ENCODE measurements at regions not wholly inside any gene's neighbourhood (a gene's known extent, or its start where the extent isn't known, plus 50 kb on each side); places are given as distances from the start of the nearest gene placed in this dataset.
"Not testable (repeated sequence)": the region's sequence is repeated elsewhere in the genome, so short reads cannot be mapped to it uniquely, and the experiment has no call there.

DNA sequence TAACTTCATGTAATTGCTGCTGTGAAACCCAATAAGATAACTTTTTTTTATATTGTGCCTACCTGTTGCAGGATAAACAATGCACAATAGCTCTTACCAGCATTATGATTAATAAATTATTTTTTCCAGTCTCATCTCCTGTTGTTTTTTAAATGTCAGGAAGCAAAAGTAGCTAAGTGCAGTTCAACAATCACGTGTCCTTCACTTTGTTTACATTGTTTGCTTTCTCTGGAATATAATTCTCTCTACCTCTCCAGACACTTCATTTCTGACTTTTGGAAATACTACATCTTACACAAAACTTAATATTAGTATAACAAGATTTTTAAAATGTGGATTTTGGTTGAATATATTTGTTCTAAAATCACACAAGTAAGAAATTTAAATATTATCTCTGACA, 1359.4 kb downstream of the SLITRK1 start:
- no peak overlapping the region for H3K4me3 ChIP-seq (ENCODE audit: low read length)
- no peak overlapping the region for H3K9ac ChIP-seq (ENCODE audit: low read depth, low read length)
- no peaks in the 10 kb centered on the region for H3K27me3 ChIP-seq (ENCODE audit: control insufficient read depth, insufficient read depth, low read length)
- H3K4me1 ChIP-seq (ENCODE audit: control insufficient read depth, insufficient read depth, low read length), result no peaks in the 10 kb centered on the region
- no peaks in the 10 kb centered on the region for H3K9me3 ChIP-seq (replicated peaks; ENCODE audit: low read length)
- no peaks in the 10 kb centered on the region for H3K36me3 ChIP-seq (ENCODE audit: insufficient read depth, low read length)
- H3K4me2 ChIP-seq (ENCODE audit: low read length), result no peak overlapping the region

DNA sequence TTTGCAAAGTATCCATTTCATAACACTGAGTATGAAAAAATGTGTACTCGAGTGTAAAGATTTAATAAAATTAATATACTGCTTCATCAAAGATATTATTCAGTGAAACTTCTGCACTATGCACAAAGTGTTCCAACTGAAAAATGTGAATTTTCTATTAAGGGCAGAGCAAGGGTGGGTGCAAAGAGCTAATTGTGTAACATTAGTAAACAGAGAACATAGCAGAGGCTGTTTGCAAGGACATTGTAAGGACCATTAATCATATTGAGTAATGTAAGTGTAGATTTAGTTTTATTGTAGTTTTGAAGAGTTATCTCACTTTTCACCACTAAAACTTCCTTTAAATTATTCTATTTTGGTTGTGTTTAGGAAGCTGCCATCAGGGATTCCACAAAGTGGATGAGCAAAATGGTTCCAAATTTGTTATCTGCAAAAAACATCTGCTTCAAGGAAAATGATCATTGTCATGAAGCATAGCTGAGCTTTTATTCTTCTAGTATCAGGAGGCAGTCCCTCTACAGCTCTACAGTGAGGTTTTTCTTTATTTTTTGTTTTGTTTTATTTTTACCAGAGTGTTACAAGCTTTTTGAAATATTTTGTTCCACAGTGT, 1375.4 kb downstream of the SLITRK1 start:
- no peak overlapping the region for H3K4me3 ChIP-seq (ENCODE audit: low read length)
- no peaks in the 10 kb centered on the region for H3K9me3 ChIP-seq (replicated peaks; ENCODE audit: low read length)
- no peaks in the 10 kb centered on the region for H3K36me3 ChIP-seq (ENCODE audit: insufficient read depth, low read length)
- H3K27me3 ChIP-seq (ENCODE audit: control insufficient read depth, insufficient read depth, low read length), result no peaks in the 10 kb centered on the region
- no peaks in the 10 kb centered on the region for H3K4me1 ChIP-seq (ENCODE audit: control insufficient read depth, insufficient read depth, low read length)
- H3K4me2 ChIP-seq (ENCODE audit: low read length), result no peak overlapping the region
- no peak overlapping the region for H3K9ac ChIP-seq (ENCODE audit: low read depth, low read length)

DNA sequence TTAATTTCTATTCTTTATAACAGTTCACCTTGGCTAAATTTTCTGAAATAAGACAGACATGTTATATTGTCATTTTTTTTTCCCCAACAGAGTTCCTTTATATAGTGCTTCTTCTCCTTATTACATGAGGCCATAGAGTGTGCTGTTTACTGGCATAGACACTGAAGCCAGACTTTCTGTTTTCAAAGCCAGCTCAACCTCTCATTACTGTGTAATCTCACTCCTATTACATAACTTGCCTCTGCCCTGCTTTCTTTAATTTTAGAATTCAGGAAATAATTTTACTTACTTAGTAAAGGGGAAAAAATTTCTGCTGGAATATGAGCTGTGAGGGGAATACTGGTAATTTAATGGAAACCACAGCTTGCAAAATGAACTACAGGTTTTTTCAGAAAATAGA, 1380.4 kb downstream of the SLITRK1 start:
- no peaks in the 10 kb centered on the region for H3K9me3 ChIP-seq (replicated peaks; ENCODE audit: low read length)
- no peaks in the 10 kb centered on the region for H3K4me1 ChIP-seq (ENCODE audit: control insufficient read depth, insufficient read depth, low read length)
- H3K4me2 ChIP-seq (ENCODE audit: low read length), result no peak overlapping the region
- no peak overlapping the region for H3K9ac ChIP-seq (ENCODE audit: low read depth, low read length)
- no peaks in the 10 kb centered on the region for H3K36me3 ChIP-seq (ENCODE audit: insufficient read depth, low read length)
- no peaks in the 10 kb centered on the region for H3K27me3 ChIP-seq (ENCODE audit: control insufficient read depth, insufficient read depth, low read length)
- H3K4me3 ChIP-seq (ENCODE audit: low read length), result no peak overlapping the region

- Histone ChIP-seq H3K9me3 (replicated peaks; ENCODE audit: low read length) (peaks cover 3% of the 10 kb centered on the region), H3K36me3 (ENCODE audit: insufficient read depth, low read length) (no peaks in the 10 kb centered on the region), H3K4me3 (ENCODE audit: low read length) (no peak overlapping the region), H3K4me2 (ENCODE audit: low read length) (no peak overlapping the region), H3K4me1 (ENCODE audit: control insufficient read depth, insufficient read depth, low read length) (no peaks in the 10 kb centered on the region), H3K27me3 (ENCODE audit: control insufficient read depth, insufficient read depth, low read length) (no peaks in the 10 kb centered on the region), H3K9ac (ENCODE audit: low read depth, low read length) (no peak overlapping the region)
Measured at GRCh38 chr13:82480415-82480814, 1401.9 kb downstream of the SLITRK1 start.

DNA sequence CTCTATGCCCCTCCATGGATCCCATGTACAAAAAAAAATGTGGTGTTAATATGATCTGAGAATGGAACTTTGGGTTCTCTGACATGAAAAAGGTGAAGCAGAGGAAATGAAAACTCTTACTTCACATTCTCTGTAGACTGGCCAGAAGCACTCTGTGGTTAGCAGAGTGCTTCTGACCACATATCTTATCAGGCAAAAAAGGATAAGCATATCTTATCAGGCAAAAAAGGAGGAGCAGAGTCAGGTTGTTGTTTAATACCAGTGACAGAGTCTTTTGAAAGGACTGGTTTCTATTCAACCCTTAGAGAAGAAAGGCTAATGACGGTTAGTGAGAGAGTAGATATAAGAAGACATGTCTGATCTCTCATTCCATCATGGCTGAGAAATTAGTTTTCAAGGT, 1404.8 kb downstream of the SLITRK1 start:
- Histone ChIP-seq H3K36me3 (ENCODE audit: insufficient read depth, low read length) (no peaks in the 10 kb centered on the region), H3K9me3 (replicated peaks; ENCODE audit: low read length) (no peaks in the 10 kb centered on the region), H3K4me3 (ENCODE audit: low read length) (no peak overlapping the region), H3K4me1 (ENCODE audit: control insufficient read depth, insufficient read depth, low read length) (no peaks in the 10 kb centered on the region), H3K4me2 (ENCODE audit: low read length) (no peak overlapping the region), H3K27me3 (ENCODE audit: control insufficient read depth, insufficient read depth, low read length) (no peaks in the 10 kb centered on the region), H3K9ac (ENCODE audit: low read depth, low read length) (no peak overlapping the region)

- H3K27me3 ChIP-seq (ENCODE audit: control insufficient read depth, insufficient read depth, low read length), result no peaks in the 10 kb centered on the region
Measured at GRCh38 chr13:82467626-82468025, 1414.6 kb downstream of the SLITRK1 start.

GRCh38 chr13:82459575-82459974, 1422.7 kb downstream of the SLITRK1 start:
- H3K9ac ChIP-seq (ENCODE audit: low read depth, low read length); H3K4me2 ChIP-seq (ENCODE audit: low read length); H3K36me3 ChIP-seq (ENCODE audit: insufficient read depth, low read length); H3K4me1 ChIP-seq (ENCODE audit: control insufficient read depth, insufficient read depth, low read length); H3K9me3 ChIP-seq (replicated peaks; ENCODE audit: low read length); H3K27me3 ChIP-seq (ENCODE audit: control insufficient read depth, insufficient read depth, low read length); H3K4me3 ChIP-seq (ENCODE audit: low read length): not testable (repeated sequence)

More at GRCh38 chr13:82467626-82468025, 1414.6 kb downstream of the SLITRK1 start:
- no peaks in the 10 kb centered on the region for H3K36me3 ChIP-seq (ENCODE audit: insufficient read depth, low read length)
- peaks cover 7% of the 10 kb centered on the region for H3K9me3 ChIP-seq (replicated peaks; ENCODE audit: low read length)
- H3K4me2 ChIP-seq (ENCODE audit: low read length), result no peak overlapping the region
- H3K9ac ChIP-seq (ENCODE audit: low read depth, low read length), result no peak overlapping the region
- H3K4me3 ChIP-seq (ENCODE audit: low read length), result no peak overlapping the region
- no peaks in the 10 kb centered on the region for H3K4me1 ChIP-seq (ENCODE audit: control insufficient read depth, insufficient read depth, low read length)

DNA sequence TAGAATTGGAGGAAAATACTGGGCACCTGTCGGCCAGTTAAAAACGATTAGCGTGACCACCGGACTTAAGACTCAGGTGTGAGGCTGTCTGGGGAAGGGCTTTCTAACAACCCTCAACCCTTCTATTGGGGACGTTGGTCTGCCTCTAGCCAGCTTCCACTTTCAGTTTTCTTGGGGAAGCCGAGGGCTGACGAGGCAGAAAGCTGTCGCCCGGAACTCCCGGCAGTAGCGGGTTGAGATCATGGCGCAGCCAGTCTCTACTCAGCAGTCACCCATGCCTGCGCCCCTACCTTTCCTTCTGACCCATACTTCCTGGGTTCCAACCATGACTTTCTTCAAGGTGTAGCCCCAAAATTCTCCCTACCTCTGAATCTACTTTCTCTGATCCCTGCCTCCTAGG, 1424.1 kb downstream of the SLITRK1 start:
- H3K36me3 ChIP-seq (ENCODE audit: insufficient read depth, low read length), result no peaks in the 10 kb centered on the region
- H3K4me2 ChIP-seq (ENCODE audit: low read length), result no peak overlapping the region
- no peaks in the 10 kb centered on the region for H3K4me1 ChIP-seq (ENCODE audit: control insufficient read depth, insufficient read depth, low read length)
- H3K4me3 ChIP-seq (ENCODE audit: low read length), result no peak overlapping the region
- no peaks in the 10 kb centered on the region for H3K27me3 ChIP-seq (ENCODE audit: control insufficient read depth, insufficient read depth, low read length)
- H3K9me3 ChIP-seq (replicated peaks; ENCODE audit: low read length), result peaks cover 3% of the 10 kb centered on the region
- no peak overlapping the region for H3K9ac ChIP-seq (ENCODE audit: low read depth, low read length)

DNA sequence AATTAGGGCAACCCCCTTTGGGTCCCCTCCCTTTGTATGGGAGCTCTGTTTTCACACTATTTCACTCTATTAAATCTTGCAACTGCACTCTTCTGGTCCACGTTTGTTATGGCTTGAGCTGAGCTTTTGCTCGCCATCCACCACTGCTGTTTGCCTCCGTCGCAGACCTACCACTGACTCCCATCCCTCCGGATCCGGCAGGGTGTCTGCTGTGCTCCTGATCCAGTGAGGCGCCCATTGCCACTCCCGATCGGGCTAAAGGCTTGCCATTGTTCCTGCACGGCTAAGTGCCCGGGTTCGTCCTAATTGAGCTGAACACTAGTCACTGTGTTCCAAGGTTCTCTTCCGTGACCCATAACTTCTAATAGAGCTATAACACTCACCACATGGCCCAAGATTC, 1424.7 kb downstream of the SLITRK1 start:
- H3K9me3 ChIP-seq (replicated peaks; ENCODE audit: low read length); H3K4me3 ChIP-seq (ENCODE audit: low read length); H3K9ac ChIP-seq (ENCODE audit: low read depth, low read length); H3K4me2 ChIP-seq (ENCODE audit: low read length); H3K4me1 ChIP-seq (ENCODE audit: control insufficient read depth, insufficient read depth, low read length); H3K27me3 ChIP-seq (ENCODE audit: control insufficient read depth, insufficient read depth, low read length); H3K36me3 ChIP-seq (ENCODE audit: insufficient read depth, low read length): not testable (repeated sequence)

GRCh38 chr13:82447416-82448077, 1434.7 kb downstream of the SLITRK1 start:
- H3K36me3 ChIP-seq (ENCODE audit: insufficient read depth, low read length), result no peaks in the 10 kb centered on the region
- H3K4me2 ChIP-seq (ENCODE audit: low read length), result no peak overlapping the region
- H3K9me3 ChIP-seq (replicated peaks; ENCODE audit: low read length), result no peaks in the 10 kb centered on the region
- no peak overlapping the region for H3K9ac ChIP-seq (ENCODE audit: low read depth, low read length)
- H3K4me1 ChIP-seq (ENCODE audit: control insufficient read depth, insufficient read depth, low read length), result no peaks in the 10 kb centered on the region
- no peak overlapping the region for H3K4me3 ChIP-seq (ENCODE audit: low read length)
- no peaks in the 10 kb centered on the region for H3K27me3 ChIP-seq (ENCODE audit: control insufficient read depth, insufficient read depth, low read length)

GRCh38 chr13:82439159-82439904, 1442.9 kb downstream of the SLITRK1 start:
- Histone ChIP-seq H3K4me1 (ENCODE audit: control insufficient read depth, insufficient read depth, low read length) (no peaks in the 10 kb centered on the region), H3K27me3 (ENCODE audit: control insufficient read depth, insufficient read depth, low read length) (no peaks in the 10 kb centered on the region), H3K4me3 (ENCODE audit: low read length) (no peak overlapping the region), H3K9ac (ENCODE audit: low read depth, low read length) (no peak overlapping the region), H3K9me3 (replicated peaks; ENCODE audit: low read length) (peaks cover 3% of the 10 kb centered on the region), H3K4me2 (ENCODE audit: low read length) (no peak overlapping the region), H3K36me3 (ENCODE audit: insufficient read depth, low read length) (no peaks in the 10 kb centered on the region)

DNA sequence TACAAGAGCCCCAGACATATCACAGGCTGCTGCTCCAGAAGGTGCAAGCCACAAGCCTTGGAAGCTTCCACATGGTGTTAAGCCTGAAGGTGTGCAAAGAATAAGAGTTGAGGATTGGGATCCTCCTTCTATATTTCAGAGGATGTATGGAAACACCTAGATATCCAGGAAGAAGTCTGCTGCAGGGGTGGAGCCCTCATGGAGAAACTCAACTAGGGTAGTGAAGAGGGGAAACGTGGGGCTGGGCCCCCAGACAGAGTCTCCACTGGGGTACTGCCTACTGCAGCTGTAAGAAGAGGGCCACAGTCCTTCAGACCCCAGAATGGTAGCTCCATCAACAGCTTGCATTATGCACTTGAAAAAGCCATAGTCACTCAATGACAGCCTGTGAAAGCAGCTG, 1444.0 kb downstream of the SLITRK1 start:
- Histone ChIP-seq H3K27me3 (ENCODE audit: control insufficient read depth, insufficient read depth, low read length) (no peaks in the 10 kb centered on the region), H3K9me3 (replicated peaks; ENCODE audit: low read length) (peaks cover 3% of the 10 kb centered on the region), H3K4me2 (ENCODE audit: low read length) (no peak overlapping the region), H3K4me3 (ENCODE audit: low read length) (no peak overlapping the region), H3K4me1 (ENCODE audit: control insufficient read depth, insufficient read depth, low read length) (no peaks in the 10 kb centered on the region), H3K36me3 (ENCODE audit: insufficient read depth, low read length) (no peaks in the 10 kb centered on the region), H3K9ac (ENCODE audit: low read depth, low read length) (no peak overlapping the region)

Measured in skeletal muscle satellite cell (primary cell).